SK-N-SH (cell line): ENCODE measurements at regions not wholly inside any gene's neighbourhood (a gene's known extent, or its start where the extent isn't known, plus 50 kb on each side); places are given as distances from the start of the nearest gene placed in this dataset.

Experiments
- CTCF ChIA-PET: fragments of 300-600, 350-600 bp; formaldehyde crosslinking; extraction: SDS; loops from one replicate; lab custom pipeline; 2021; lab: Yijun Ruan, JAX
- POLR2A ChIA-PET: fragments of 350-600 bp; sonication (Branson Sonifier 250); formaldehyde crosslinking; extraction: SDS; loops from one replicate; lab custom pipeline; 2020; ENCODE audit warnings: antibody characterized with exemption, inconsistent platforms; lab: Yijun Ruan, JAX
- DNase-seq: peaks from one replicate; pipeline ENCODE4 v3.0.0; 2012
- H2AFZ ChIP-seq: fragments of 200-600 bp; sonication (generic); 2 replicates; pipeline ENCODE4 v1.8.1; 2016; ENCODE audit warnings: antibody characterized with exemption, mild to moderate bottlenecking, low read depth
- H3F3A ChIP-seq: fragments of 200-600 bp; sonication (generic); replicated peaks from 2 replicates; pipeline ENCODE3; 2016; ENCODE audit warnings: antibody characterized with exemption, mild to moderate bottlenecking; ENCODE audit not compliant: insufficient read depth
- H3K27ac ChIP-seq, 2 experiments: fragments of 200-500 bp in 1 of 2; fragments of 200-600 bp in 1 of 2; sonication (Bioruptor generic) in 1 of 2; sonication (generic), shearing (Covaris generic) in 1 of 2; 2 replicates each; pipeline versions ENCODE4 v1.5.1 to v1.6.1; 2014 to 2016; ENCODE audit warnings: low read depth in 2 of 2, inconsistent platforms in 1 of 2, low read length in 1 of 2, mild to moderate bottlenecking in 1 of 2, mixed read lengths in 1 of 2
- H3K27me3 ChIP-seq: fragments of 200-600 bp; sonication (generic), shearing (Covaris generic); 2 replicates; pipeline ENCODE4 v1.6.1; 2016; ENCODE audit warnings: mixed run types; ENCODE audit not compliant: insufficient read depth
- H3K36me3 ChIP-seq, 2 experiments: fragments of 200-500 bp in 1 of 2; fragments of 200-600 bp in 1 of 2; sonication (Bioruptor generic) in 1 of 2; sonication (generic) in 1 of 2; replicated peaks in 1 of 2; 2 replicates each; pipeline versions ENCODE3 to v1.5.1; 2014 to 2016; ENCODE audit warnings: low read length in 1 of 2, mild to moderate bottlenecking in 1 of 2; ENCODE audit not compliant: insufficient read depth in 2 of 2, control insufficient read depth in 1 of 2
- H3K4me1 ChIP-seq, 2 experiments: fragments of 200-500 bp in 1 of 2; fragments of 200-600 bp in 1 of 2; sonication (Bioruptor generic) in 1 of 2; sonication (generic), shearing (Covaris generic) in 1 of 2; 2 replicates each; pipeline versions ENCODE4 v1.5.1 to v1.6.1; 2014 to 2016; ENCODE audit warnings: low read depth in 1 of 2, low read length in 1 of 2, mixed run types in 1 of 2; ENCODE audit not compliant: insufficient read depth in 2 of 2, control insufficient read depth in 1 of 2
- H3K4me2 ChIP-seq: fragments of 200-600 bp; sonication (generic), shearing (Covaris generic); 2 replicates; pipeline ENCODE4 v1.6.1; 2017; ENCODE audit warnings: mixed run types
- H3K4me3 ChIP-seq, 2 experiments: fragments of 200-500 bp in 1 of 2; fragments of 200-600 bp in 1 of 2; sonication (Bioruptor generic) in 1 of 2; sonication (generic), shearing (Covaris generic) in 1 of 2; 2 replicates each; pipeline versions ENCODE4 v1.5.1 to v1.8.1; 2014 to 2016; ENCODE audit warnings: low read depth in 2 of 2, inconsistent platforms in 1 of 2, low read length in 1 of 2, mild to moderate bottlenecking in 1 of 2, mixed read lengths in 1 of 2, moderate library complexity in 1 of 2
- H3K79me2 ChIP-seq: fragments of 200-600 bp; sonication (generic); 2 replicates; pipeline ENCODE4 v1.8.1; 2017; ENCODE audit warnings: mild to moderate bottlenecking; ENCODE audit not compliant: insufficient read depth
- H3K9ac ChIP-seq: fragments of 200-600 bp; sonication (generic); 2 replicates; pipeline ENCODE4 v1.6.1; 2017; ENCODE audit warnings: mixed run types
- H3K9me2 ChIP-seq: fragments of 200-600 bp; sonication (generic); 2 replicates; pipeline ENCODE4 v1.6.1; 2017; ENCODE audit warnings: mixed run types
- H3K9me3 ChIP-seq: fragments of 200-600 bp; sonication (generic); 2 replicates; pipeline ENCODE4 v1.6.1; 2017; ENCODE audit warnings: mixed run types, mild to moderate bottlenecking, moderate library complexity
- H4K20me1 ChIP-seq: fragments of 200-600 bp; sonication (generic); 2 replicates; pipeline ENCODE4 v1.6.1; 2017; ENCODE audit warnings: mild to moderate bottlenecking, mixed run types; ENCODE audit not compliant: insufficient read depth
- CTCF ChIP-seq: fragments of 200-600 bp; sonication (generic); IDR thresholded peaks from 2 replicates; pipeline ENCODE4 v1.6.1; 2017; ENCODE audit warnings: antibody characterized with exemption, mild to moderate bottlenecking, moderate library complexity
- ELF1 ChIP-seq: IDR thresholded peaks from 2 replicates; pipeline ENCODE4 v1.4.0; 2012
- FOSL2 ChIP-seq: IDR thresholded peaks from 2 replicates; pipeline ENCODE4 v1.4.0; 2012; ENCODE audit warnings: low read depth, mild to moderate bottlenecking, moderate library complexity, borderline replicate concordance
- FOXJ3 ChIP-seq: sonication (generic); formaldehyde crosslinking; IDR thresholded peaks from 2 replicates; pipeline ENCODE4 v1.5.1; 2020; ENCODE audit warnings: mild to moderate bottlenecking, missing genetic modification reagents
- MEF2A ChIP-seq: IDR thresholded peaks from 2 replicates; pipeline ENCODE4 v1.4.0; 2012; ENCODE audit warnings: low read depth, borderline replicate concordance
- MXI1 ChIP-seq: IDR thresholded peaks from 2 replicates; pipeline ENCODE4 v1.6.1; 2012; ENCODE audit warnings: mild to moderate bottlenecking, low read depth, low read length, improper control_type of control experiment
- NFIC ChIP-seq: IDR thresholded peaks from 2 replicates; pipeline ENCODE4 v1.4.0; 2012; ENCODE audit warnings: borderline replicate concordance
- NRF1 ChIP-seq: IDR thresholded peaks from 2 replicates; pipeline ENCODE4 v1.6.1; 2012; ENCODE audit warnings: low read depth, mild to moderate bottlenecking, low read length
- PBX3 ChIP-seq: IDR thresholded peaks from 2 replicates; pipeline ENCODE4; 2012
- POLR2AphosphoS5 ChIP-seq: IDR thresholded peaks from 2 replicates; pipeline ENCODE4 v1.6.1; 2012; ENCODE audit warnings: low read depth, low read length
- RCOR1 ChIP-seq: fragments of 150-350 bp; IDR thresholded peaks from 2 replicates; pipeline ENCODE4 v1.6.1; 2017; ENCODE audit warnings: antibody characterized with exemption, low read length
- SIN3A ChIP-seq: IDR thresholded peaks from 2 replicates; pipeline ENCODE4 v1.6.1; 2012; ENCODE audit warnings: low read depth, mild to moderate bottlenecking, low read length, moderate library complexity, borderline replicate concordance
- SMC3 ChIP-seq: IDR thresholded peaks from 2 replicates; pipeline ENCODE4 v1.6.1; 2012; ENCODE audit warnings: low read depth, low read length, improper control_type of control experiment
- TAF1 ChIP-seq: IDR thresholded peaks from 2 replicates; pipeline ENCODE4 v1.6.1; 2012; ENCODE audit warnings: low read depth, mild to moderate bottlenecking, low read length, moderate library complexity, borderline replicate concordance
- TEAD4 ChIP-seq: IDR thresholded peaks from 2 replicates; pipeline ENCODE4 v1.4.0; 2012; ENCODE audit warnings: mild to moderate bottlenecking, borderline replicate concordance; ENCODE audit not compliant: insufficient read depth
- USF1 ChIP-seq: IDR thresholded peaks from 2 replicates; pipeline ENCODE4 v1.4.0; 2012; ENCODE audit warnings: low read depth, borderline replicate concordance
- USF2 ChIP-seq: fragments of 150-350 bp; IDR thresholded peaks from 2 replicates; pipeline ENCODE4 v1.6.1; 2017; ENCODE audit warnings: antibody characterized with exemption, low read length, low read depth, borderline replicate concordance
- ZBTB33 ChIP-seq: IDR thresholded peaks from 2 replicates; pipeline ENCODE4 v1.4.0; 2012; ENCODE audit warnings: low read depth, borderline replicate concordance
- WGBS: methylation state at CpG from one replicate; pipeline ENCODE4 v1.1.6; 2017; ENCODE audit warnings: low lambda C conversion rate; 5-methylcytosine and 5-hydroxymethylcytosine counted together

GRCh38 chr11:42337786-42338455 is 878.5 kb upstream of the LRRC4C start (continued):
- TF ChIP-seq TAF1, result no peak
- TF ChIP-seq MEF2A, result no peak
- TF ChIP-seq MXI1, result no peak
- no peak for TF ChIP-seq ELF1
- no peak for TF ChIP-seq PBX3

- no peak overlapping the region for H3K27ac ChIP-seq
- H3K79me2 ChIP-seq, result no peaks in the 10 kb centered on the region
- H3K27me3 ChIP-seq, result no peaks in the 10 kb centered on the region
- H3K9me3 ChIP-seq, result no peaks in the 10 kb centered on the region
- no peaks in the 10 kb centered on the region for H4K20me1 ChIP-seq
- H3K9ac ChIP-seq, result no peak overlapping the region
- 80% methylated on average over 1 of the region's 25 CpGs for WGBS
- no peak overlapping the region for H3K4me3 ChIP-seq
- H3K9me2 ChIP-seq, result no peaks in the 10 kb centered on the region
- H3K4me2 ChIP-seq, result no peak overlapping the region
- TF ChIP-seq RCOR1, result no peak
- TF ChIP-seq FOXJ3 (CRISPR knock-in tag), result no peak
- no peak for TF ChIP-seq TEAD4
- TF ChIP-seq CTCF, result no peak
- no peak overlapping the region for H2AFZ ChIP-seq
- H3F3A ChIP-seq, result no peaks in the 10 kb centered on the region
- DNase-seq, result no peak
- no peaks in the 10 kb centered on the region for H3K4me1 ChIP-seq
- no peaks in the 10 kb centered on the region for H3K36me3 ChIP-seq
- ChIA-PET CTCF (no interaction called here), POLR2A (no interaction called here)
Measured at GRCh38 chr11:42344204-42344792, 884.8 kb upstream of the LRRC4C start.

- no peak overlapping the region for H3K27ac ChIP-seq
- H3K4me2 ChIP-seq, result no peak overlapping the region
- H3K9me2 ChIP-seq, result no peaks in the 10 kb centered on the region
- no peaks in the 10 kb centered on the region for H3F3A ChIP-seq
- no peak overlapping the region for H3K9ac ChIP-seq
- ChIA-PET CTCF (no interaction called here), POLR2A (no interaction called here)
- H3K27me3 ChIP-seq, result no peaks in the 10 kb centered on the region
- no peak overlapping the region for H2AFZ ChIP-seq
- DNase-seq, result no peak
- no peaks in the 10 kb centered on the region for H3K79me2 ChIP-seq
- no peaks in the 10 kb centered on the region for H3K4me1 ChIP-seq
- H3K9me3 ChIP-seq, result no peaks in the 10 kb centered on the region
- H3K4me3 ChIP-seq, result no peak overlapping the region
- no peaks in the 10 kb centered on the region for H3K36me3 ChIP-seq
- no peaks in the 10 kb centered on the region for H4K20me1 ChIP-seq
- TF ChIP-seq SIN3A (no peak), ZBTB33 (no peak), USF2 (no peak), USF1 (no peak), TEAD4 (no peak), FOSL2 (no peak), MEF2A (no peak), SMC3 (no peak), NRF1 (no peak), NFIC (no peak), POLR2AphosphoS5 (no peak)
Measured at GRCh38 chr11:42345933-42346332, 886.5 kb upstream of the LRRC4C start.
